ENCODE measurements at regions not wholly inside any gene's neighbourhood (a gene's known extent, or its start where the extent isn't known, plus 50 kb on each side); places are given as distances from the start of the nearest gene placed in this dataset.

DNA sequence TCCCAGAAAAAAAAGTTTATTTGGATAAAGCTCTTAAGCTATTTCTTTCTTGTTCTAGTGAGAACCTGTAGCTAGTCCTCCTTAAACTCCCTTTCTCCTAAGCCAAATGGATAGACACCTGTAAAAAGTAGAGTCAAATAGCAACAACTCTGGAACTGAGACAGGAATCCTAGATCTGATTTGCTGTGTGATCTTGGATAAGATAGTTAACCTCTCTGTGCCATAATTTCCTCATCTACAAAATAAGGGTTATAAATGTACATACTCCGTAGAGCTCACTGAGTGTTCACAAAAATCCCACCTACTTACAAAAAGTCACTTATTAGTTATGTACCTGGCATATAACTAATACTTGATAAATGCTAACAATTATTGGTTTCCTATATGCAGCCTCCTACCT, 270.3 kb downstream of the ABCC12 start:
- no peaks in the 10 kb centered on the region for H3K36me3 ChIP-seq (ENCODE audit: insufficient read depth, insufficient read length, low read length)
- H3K9me3 ChIP-seq (ENCODE audit: insufficient read depth, low read length): no peaks in the 10 kb centered on the region
- no peaks in the 10 kb centered on the region for H3K27me3 ChIP-seq (ENCODE audit: insufficient read depth, insufficient read length)
- H3K4me3 ChIP-seq (ENCODE audit: insufficient read length, low read depth): no peak overlapping the region
- H3K9ac ChIP-seq (ENCODE audit: insufficient read length, low read depth): no peak overlapping the region
- DNase-seq (ENCODE audit: low read depth, low spot score): no peak
- TF ChIP-seq SUZ12 (IDR thresholded peaks at IDR 0.05; ENCODE audit: extremely low read depth, insufficient read depth, insufficient read length): no peak
- no peak for TF ChIP-seq YY1 (IDR thresholded peaks at IDR 0.05; ENCODE audit: insufficient read depth, insufficient read length)
- no peak for TF ChIP-seq ZNF274 (IDR thresholded peaks at IDR 0.05; ENCODE audit: low read depth, low read length)
- H3K4me1 ChIP-seq (ENCODE audit: insufficient read depth, insufficient read length): peaks cover 3% of the 10 kb centered on the region

DNA sequence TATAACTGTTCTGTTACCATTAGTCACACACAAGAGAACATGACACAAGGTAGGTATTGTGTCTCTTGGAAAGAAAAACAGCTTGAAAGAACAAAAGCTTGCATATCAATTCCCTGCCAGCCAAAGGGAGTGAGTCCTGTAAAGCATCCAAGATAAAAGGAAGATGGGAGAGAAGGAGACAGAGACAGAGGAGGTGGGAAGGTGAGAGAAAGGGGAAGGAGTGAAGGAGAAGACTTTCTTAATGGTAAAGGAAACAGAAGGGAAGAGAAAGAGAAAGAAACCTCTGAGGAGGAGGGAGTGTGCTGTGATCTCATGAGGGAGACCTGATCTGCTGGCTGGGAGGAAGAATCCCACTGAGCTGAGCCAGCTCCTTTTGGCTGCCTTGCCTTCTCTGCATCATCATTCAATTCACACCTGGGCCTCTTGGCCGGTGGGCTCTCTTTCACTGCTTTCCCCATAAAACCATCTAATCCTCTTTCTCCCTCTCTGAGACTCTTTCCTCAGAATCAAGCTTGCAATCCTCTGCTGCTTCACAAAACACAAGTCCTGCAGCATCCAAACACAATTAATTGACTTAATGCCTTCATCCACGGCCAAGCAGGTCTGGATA, 271.6 kb downstream of the ABCC12 start:
- Histone ChIP-seq H3K4me3 (ENCODE audit: insufficient read length, low read depth) (no peak overlapping the region), H3K4me1 (ENCODE audit: insufficient read depth, insufficient read length) (peaks cover 3% of the 10 kb centered on the region), H3K36me3 (ENCODE audit: insufficient read depth, insufficient read length, low read length) (no peaks in the 10 kb centered on the region), H3K27me3 (ENCODE audit: insufficient read depth, insufficient read length) (no peaks in the 10 kb centered on the region), H3K9me3 (ENCODE audit: insufficient read depth, low read length) (no peaks in the 10 kb centered on the region), H3K9ac (ENCODE audit: insufficient read length, low read depth) (no peak overlapping the region)
- TF ChIP-seq ZNF274 (IDR thresholded peaks at IDR 0.05; ENCODE audit: low read depth, low read length): no peak
- no peak for TF ChIP-seq SUZ12 (IDR thresholded peaks at IDR 0.05; ENCODE audit: extremely low read depth, insufficient read depth, insufficient read length)
- TF ChIP-seq YY1 (IDR thresholded peaks at IDR 0.05; ENCODE audit: insufficient read depth, insufficient read length): no peak
- DNase-seq (ENCODE audit: low read depth, low spot score): peak; percentile 28

DNA sequence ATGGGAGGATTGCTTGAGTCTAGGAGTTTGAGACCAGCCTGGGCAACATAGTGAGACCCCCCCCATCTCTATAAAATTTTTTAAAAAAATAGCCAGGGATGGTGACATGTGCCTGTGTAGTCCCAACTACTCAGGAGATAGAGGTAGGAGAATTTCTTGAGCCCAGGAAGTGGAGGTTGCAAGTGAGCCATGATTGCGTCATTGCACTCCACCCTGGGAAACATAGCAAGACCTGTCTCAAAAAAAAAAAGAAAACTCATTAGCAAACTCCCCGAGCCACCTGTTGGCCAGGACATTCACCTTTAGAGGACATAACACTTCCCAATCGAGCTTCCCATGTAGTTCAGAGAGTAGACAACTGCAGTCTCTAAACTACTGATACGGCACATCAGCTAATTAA, 274.2 kb downstream of the ABCC12 start:
- no peak for DNase-seq (ENCODE audit: low read depth, low spot score)
- Histone ChIP-seq H3K9me3 (ENCODE audit: insufficient read depth, low read length) (no peaks in the 10 kb centered on the region), H3K9ac (ENCODE audit: insufficient read length, low read depth) (no peak overlapping the region)

DNA sequence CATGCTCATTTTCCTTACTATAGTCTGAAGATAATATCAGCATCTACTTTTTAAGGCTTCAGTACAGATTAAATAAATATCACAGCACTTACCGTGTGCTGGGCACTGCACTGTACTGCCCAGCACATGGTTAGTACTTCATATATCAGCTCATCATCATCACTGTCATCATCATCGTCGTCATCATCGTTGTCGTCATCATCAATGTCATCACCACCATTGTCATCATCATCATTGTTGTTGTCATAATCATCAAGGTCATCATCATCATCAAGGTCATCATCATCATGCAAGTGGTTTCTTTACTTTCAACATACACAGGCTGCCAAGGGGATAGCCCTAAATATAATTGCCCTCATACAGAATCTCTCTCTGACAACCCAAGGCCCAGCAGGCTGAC, 275.1 kb downstream of the ABCC12 start:
- no peaks in the 10 kb centered on the region for H3K27me3 ChIP-seq (ENCODE audit: insufficient read depth, insufficient read length)
- H3K4me3 ChIP-seq (ENCODE audit: insufficient read length, low read depth): no peak overlapping the region
- H3K36me3 ChIP-seq (ENCODE audit: insufficient read depth, insufficient read length, low read length): no peaks in the 10 kb centered on the region
- no peak for TF ChIP-seq YY1 (IDR thresholded peaks at IDR 0.05; ENCODE audit: insufficient read depth, insufficient read length)
- TF ChIP-seq SUZ12 (IDR thresholded peaks at IDR 0.05; ENCODE audit: extremely low read depth, insufficient read depth, insufficient read length): no peak
- no peak for TF ChIP-seq ZNF274 (IDR thresholded peaks at IDR 0.05; ENCODE audit: low read depth, low read length)
- no peaks in the 10 kb centered on the region for H3K4me1 ChIP-seq (ENCODE audit: insufficient read depth, insufficient read length)
- H3K9ac ChIP-seq (ENCODE audit: insufficient read length, low read depth): no peak overlapping the region
- no peaks in the 10 kb centered on the region for H3K9me3 ChIP-seq (ENCODE audit: insufficient read depth, low read length)
- DNase-seq (ENCODE audit: low read depth, low spot score): no peak

More for the DNA sequence above, 274.2 kb downstream of the ABCC12 start:
- Histone ChIP-seq H3K4me1 (ENCODE audit: insufficient read depth, insufficient read length) (peaks cover 2% of the 10 kb centered on the region), H3K36me3 (ENCODE audit: insufficient read depth, insufficient read length, low read length) (no peaks in the 10 kb centered on the region), H3K27me3 (ENCODE audit: insufficient read depth, insufficient read length) (no peaks in the 10 kb centered on the region), H3K4me3 (ENCODE audit: insufficient read length, low read depth) (no peak overlapping the region)
- TF ChIP-seq YY1 (IDR thresholded peaks at IDR 0.05; ENCODE audit: insufficient read depth, insufficient read length): no peak
- TF ChIP-seq ZNF274 (IDR thresholded peaks at IDR 0.05; ENCODE audit: low read depth, low read length): no peak
- TF ChIP-seq SUZ12 (IDR thresholded peaks at IDR 0.05; ENCODE audit: extremely low read depth, insufficient read depth, insufficient read length): no peak

DNA sequence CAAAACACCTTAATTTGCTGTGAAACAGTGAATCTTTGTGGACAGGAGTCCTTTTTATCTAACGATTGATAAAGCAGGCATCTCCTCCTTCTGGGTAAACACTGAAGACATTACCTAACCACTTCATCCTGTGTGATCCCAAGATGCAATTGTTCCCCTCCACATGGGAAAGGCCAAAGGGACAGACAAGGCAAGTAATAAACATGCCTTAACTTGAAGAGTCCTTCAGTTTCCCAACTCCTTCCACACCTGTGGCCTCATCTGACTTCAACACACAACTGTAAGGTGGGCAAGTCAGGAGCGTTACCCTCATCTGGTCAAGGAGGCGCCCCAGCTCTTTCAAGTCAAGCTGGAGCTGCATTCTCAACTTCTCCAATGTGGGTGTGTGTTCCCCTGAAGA, 278.6 kb downstream of the ABCC12 start:
- H3K4me3 ChIP-seq (ENCODE audit: insufficient read length, low read depth): no peak overlapping the region
- H3K9me3 ChIP-seq (ENCODE audit: insufficient read depth, low read length): 0 out of 2 replicates have a peak, but pooled peaks cover 5% of the 10 kb centered on the region
- no peak for DNase-seq (ENCODE audit: low read depth, low spot score)
- no peaks in the 10 kb centered on the region for H3K4me1 ChIP-seq (ENCODE audit: insufficient read depth, insufficient read length)
- no peaks in the 10 kb centered on the region for H3K27me3 ChIP-seq (ENCODE audit: insufficient read depth, insufficient read length)
- no peaks in the 10 kb centered on the region for H3K36me3 ChIP-seq (ENCODE audit: insufficient read depth, insufficient read length, low read length)
- TF ChIP-seq SUZ12 (IDR thresholded peaks at IDR 0.05; ENCODE audit: extremely low read depth, insufficient read depth, insufficient read length) (no peak), YY1 (IDR thresholded peaks at IDR 0.05; ENCODE audit: insufficient read depth, insufficient read length) (no peak), ZNF274 (IDR thresholded peaks at IDR 0.05; ENCODE audit: low read depth, low read length) (no peak)
- H3K9ac ChIP-seq (ENCODE audit: insufficient read length, low read depth): no peak overlapping the region

- H3K36me3 ChIP-seq (ENCODE audit: insufficient read depth, insufficient read length, low read length): no peaks in the 10 kb centered on the region
- no peak for DNase-seq (ENCODE audit: low read depth, low spot score)
- no peaks in the 10 kb centered on the region for H3K4me1 ChIP-seq (ENCODE audit: insufficient read depth, insufficient read length)
- H3K9ac ChIP-seq (ENCODE audit: insufficient read length, low read depth): no peak overlapping the region
- 0 out of 2 replicates have a peak, but pooled peaks cover 5% of the 10 kb centered on the region for H3K9me3 ChIP-seq (ENCODE audit: insufficient read depth, low read length)
- no peaks in the 10 kb centered on the region for H3K27me3 ChIP-seq (ENCODE audit: insufficient read depth, insufficient read length)
- H3K4me3 ChIP-seq (ENCODE audit: insufficient read length, low read depth): no peak overlapping the region
- TF ChIP-seq YY1 (IDR thresholded peaks at IDR 0.05; ENCODE audit: insufficient read depth, insufficient read length) (no peak), ZNF274 (IDR thresholded peaks at IDR 0.05; ENCODE audit: low read depth, low read length) (no peak), SUZ12 (IDR thresholded peaks at IDR 0.05; ENCODE audit: extremely low read depth, insufficient read depth, insufficient read length) (no peak)
Observed at GRCh38 chr16:47876511-47876910, 279.3 kb downstream of the ABCC12 start.

DNA sequence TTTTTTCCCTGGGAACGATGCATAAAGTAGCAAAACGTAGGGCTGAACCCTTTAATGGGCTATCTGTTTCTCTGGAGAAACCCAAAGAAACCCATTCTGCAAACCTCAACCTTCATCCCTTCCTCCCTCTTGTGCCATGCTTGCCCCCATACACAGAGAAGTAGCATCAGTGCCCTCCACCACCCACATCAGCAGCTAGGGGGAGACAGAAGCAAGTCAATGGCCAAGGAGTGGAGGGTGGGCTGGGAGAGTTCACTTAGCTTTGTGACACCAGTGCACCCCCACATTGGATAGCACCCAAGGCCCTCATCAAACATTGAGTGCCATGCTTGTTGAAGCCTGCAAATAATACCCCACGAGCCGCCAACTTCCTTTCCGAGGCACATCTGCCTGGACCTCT, 282.4 kb downstream of the ABCC12 start:
- no peak overlapping the region for H3K9ac ChIP-seq (ENCODE audit: insufficient read length, low read depth)
- H3K9me3 ChIP-seq (ENCODE audit: insufficient read depth, low read length): peaks cover 9% of the 10 kb centered on the region; the same call in 1 of the 2 replicates
- no peaks in the 10 kb centered on the region for H3K36me3 ChIP-seq (ENCODE audit: insufficient read depth, insufficient read length, low read length)
- H3K27me3 ChIP-seq (ENCODE audit: insufficient read depth, insufficient read length): no peaks in the 10 kb centered on the region
- H3K4me1 ChIP-seq (ENCODE audit: insufficient read depth, insufficient read length): no peaks in the 10 kb centered on the region
- no peak for TF ChIP-seq SUZ12 (IDR thresholded peaks at IDR 0.05; ENCODE audit: extremely low read depth, insufficient read depth, insufficient read length)
- TF ChIP-seq ZNF274 (IDR thresholded peaks at IDR 0.05; ENCODE audit: low read depth, low read length): no peak
- no peak for TF ChIP-seq YY1 (IDR thresholded peaks at IDR 0.05; ENCODE audit: insufficient read depth, insufficient read length)
- no peak for DNase-seq (ENCODE audit: low read depth, low spot score)
- H3K4me3 ChIP-seq (ENCODE audit: insufficient read length, low read depth): no peak overlapping the region

Measured in NT2/D1 (cell line).